IPS-18a (cell line): ENCODE measurements at regions not wholly inside any gene's neighbourhood (a gene's known extent, or its start where the extent isn't known, plus 50 kb on each side); places are given as distances from the start of the nearest gene placed in this dataset.

Experiments
- H3K27ac ChIP-seq: one replicate; pipeline ENCODE4 v1.5.1; 2013; ENCODE audit warnings: low read length
- H3K27me3 ChIP-seq: one replicate; pipeline ENCODE4 v1.6.1; 2013; ENCODE audit warnings: mild to moderate bottlenecking, low read length; ENCODE audit not compliant: control insufficient read depth, insufficient read depth
- H3K36me3 ChIP-seq: one replicate; pipeline ENCODE4 v1.6.1; 2013; ENCODE audit warnings: low read depth, low read length; ENCODE audit not compliant: control insufficient read depth
- H3K4me1 ChIP-seq: one replicate; pipeline ENCODE4 v1.6.1; 2013; ENCODE audit warnings: low read depth, low read length; ENCODE audit not compliant: control insufficient read depth
- H3K4me3 ChIP-seq: one replicate; pipeline ENCODE4 v1.5.1; 2013; ENCODE audit warnings: low read length
- H3K9ac ChIP-seq: one replicate; pipeline ENCODE4 v1.6.1; 2013; ENCODE audit warnings: mild to moderate bottlenecking, low read length, moderate library complexity
- H3K9me3 ChIP-seq: one replicate; pipeline ENCODE4 v1.6.1; 2013; ENCODE audit warnings: low read depth, low read length; ENCODE audit not compliant: control insufficient read depth

DNA sequence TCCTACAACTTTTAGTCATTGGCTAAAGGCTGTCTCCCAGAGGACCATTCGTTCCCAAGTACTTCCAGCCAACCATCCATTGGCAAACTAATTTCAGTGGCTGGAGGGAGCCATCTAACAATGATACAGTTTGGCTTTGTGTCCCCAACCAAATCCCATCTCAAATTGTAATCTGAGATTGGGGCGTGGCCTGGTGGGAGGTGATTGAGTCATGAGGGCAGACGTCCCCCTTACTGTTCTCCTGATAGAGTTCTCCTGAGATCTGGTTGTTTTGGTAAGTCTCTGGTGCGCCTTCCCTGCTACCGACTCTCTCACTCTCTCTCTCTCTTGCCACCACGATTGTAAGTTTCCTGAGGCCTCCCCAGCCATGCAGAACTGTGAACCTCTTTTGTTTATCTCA lies 99.7 kb upstream of the FUT8 start:
- Histone ChIP-seq H3K9ac (no peak overlapping the region), H3K36me3 (no peaks in the 10 kb centered on the region), H3K27ac (no peak overlapping the region), H3K9me3 (no peaks in the 10 kb centered on the region), H3K27me3 (no peaks in the 10 kb centered on the region), H3K4me1 (no peaks in the 10 kb centered on the region), H3K4me3 (no peak overlapping the region)

DNA sequence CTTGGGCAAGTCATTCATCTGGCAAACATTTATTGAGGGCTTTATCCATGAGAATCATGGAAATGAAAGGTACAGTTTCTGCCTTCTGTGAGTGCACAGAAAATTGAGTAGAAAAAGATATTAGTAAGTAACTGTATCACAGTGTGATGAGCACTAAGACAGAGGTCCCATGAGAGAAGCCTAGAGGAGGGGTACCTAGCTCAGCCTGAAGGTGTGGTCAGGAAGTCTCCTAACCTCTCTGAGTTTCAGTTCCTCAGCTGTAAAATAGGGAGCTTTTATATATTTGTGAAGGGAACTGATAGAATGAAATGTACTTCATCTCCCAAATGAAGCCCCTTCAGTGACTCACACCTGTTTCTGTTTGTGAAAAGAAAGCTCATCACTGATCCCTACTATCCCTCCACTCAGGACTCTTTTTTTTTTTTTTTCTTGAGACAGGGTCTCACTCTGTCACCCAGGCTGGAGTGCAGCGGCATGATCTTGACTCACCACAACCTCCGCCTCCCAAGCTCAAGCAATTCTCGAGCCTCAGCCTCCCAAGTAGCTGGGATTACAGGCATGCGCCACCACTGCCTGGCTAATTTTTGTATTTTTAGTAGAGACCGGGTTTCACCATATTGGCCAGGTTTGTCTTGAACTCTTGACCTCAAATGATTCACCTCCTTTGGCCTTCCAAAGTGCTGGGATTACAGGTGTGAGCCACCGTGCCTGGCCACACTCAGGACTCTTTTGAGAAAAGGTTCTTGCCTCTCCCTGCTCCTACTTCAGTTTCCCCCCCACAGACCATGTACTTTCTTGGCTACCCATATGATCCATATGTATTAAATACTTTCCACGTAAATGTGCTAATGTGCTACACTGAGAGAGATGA lies 93.7 kb upstream of the FUT8 start:
- Histone ChIP-seq H3K9me3 (no peaks in the 10 kb centered on the region), H3K9ac (no peak overlapping the region), H3K27ac (no peak overlapping the region), H3K4me1 (no peaks in the 10 kb centered on the region), H3K27me3 (no peaks in the 10 kb centered on the region), H3K4me3 (no peak overlapping the region), H3K36me3 (no peaks in the 10 kb centered on the region)

DNA sequence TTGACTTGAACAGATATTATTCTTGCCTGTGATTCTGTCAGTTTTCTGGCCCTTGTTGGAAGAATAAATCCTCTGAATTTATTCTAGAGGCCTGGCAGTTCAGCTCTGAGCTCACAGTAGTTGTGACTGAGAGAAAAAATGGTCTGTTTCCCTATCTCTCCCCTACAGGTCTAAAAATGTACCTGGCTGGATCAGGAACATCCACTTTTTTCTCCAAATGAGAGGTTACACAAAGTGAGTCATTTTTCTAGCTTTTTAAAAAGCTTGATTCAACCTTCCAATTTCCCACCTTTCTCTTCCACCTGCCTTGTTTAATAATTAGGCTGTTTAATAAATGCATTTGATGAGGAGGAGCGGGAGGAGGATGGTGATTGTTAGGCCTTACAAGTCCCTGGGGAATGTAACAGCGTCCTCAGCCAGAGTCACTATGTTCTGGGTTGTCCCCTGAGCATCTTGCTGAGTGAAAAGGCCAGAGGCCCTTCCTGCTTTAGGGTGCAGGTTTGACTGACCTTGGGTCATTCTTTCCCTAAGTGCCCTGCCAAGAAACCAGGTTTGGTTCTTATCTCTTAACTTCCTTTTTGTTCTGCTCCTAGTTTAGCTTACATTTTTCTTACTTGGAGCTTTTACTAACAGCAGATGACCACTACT lies 91.7 kb upstream of the FUT8 start:
- H3K27ac ChIP-seq, result no peak overlapping the region
- no peaks in the 10 kb centered on the region for H3K9me3 ChIP-seq
- no peaks in the 10 kb centered on the region for H3K4me1 ChIP-seq
- H3K27me3 ChIP-seq, result no peaks in the 10 kb centered on the region
- H3K36me3 ChIP-seq, result no peaks in the 10 kb centered on the region
- H3K4me3 ChIP-seq, result no peak overlapping the region
- no peak overlapping the region for H3K9ac ChIP-seq

DNA sequence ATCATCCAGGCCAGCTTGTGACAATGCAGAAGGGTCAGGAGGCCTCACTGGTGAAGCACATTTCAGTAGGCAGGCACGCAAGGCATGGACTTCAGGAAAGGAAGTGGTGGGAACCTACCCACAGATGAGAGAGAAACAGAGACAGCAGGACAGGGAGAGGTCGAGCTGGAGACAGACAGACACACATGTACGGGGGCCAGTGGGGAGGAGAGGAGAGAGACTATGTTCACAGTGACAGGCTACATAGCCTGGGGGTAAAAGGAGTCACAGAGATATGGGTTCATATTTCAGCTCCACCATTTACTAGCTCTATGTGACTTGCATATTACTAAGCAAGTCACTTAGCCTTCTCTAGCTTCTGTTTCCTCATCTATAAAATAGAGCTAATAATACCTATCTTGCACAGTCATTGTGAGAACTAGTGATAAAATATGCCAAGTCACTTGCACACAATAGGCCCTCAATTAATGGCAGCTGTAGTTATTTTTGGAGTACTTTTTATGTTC lies 91.1 kb upstream of the FUT8 start:
- H3K4me1 ChIP-seq, result no peaks in the 10 kb centered on the region
- H3K4me3 ChIP-seq, result no peak overlapping the region
- no peaks in the 10 kb centered on the region for H3K27me3 ChIP-seq
- no peaks in the 10 kb centered on the region for H3K36me3 ChIP-seq
- H3K9me3 ChIP-seq, result no peaks in the 10 kb centered on the region
- H3K27ac ChIP-seq, result no peak overlapping the region
- no peak overlapping the region for H3K9ac ChIP-seq

DNA sequence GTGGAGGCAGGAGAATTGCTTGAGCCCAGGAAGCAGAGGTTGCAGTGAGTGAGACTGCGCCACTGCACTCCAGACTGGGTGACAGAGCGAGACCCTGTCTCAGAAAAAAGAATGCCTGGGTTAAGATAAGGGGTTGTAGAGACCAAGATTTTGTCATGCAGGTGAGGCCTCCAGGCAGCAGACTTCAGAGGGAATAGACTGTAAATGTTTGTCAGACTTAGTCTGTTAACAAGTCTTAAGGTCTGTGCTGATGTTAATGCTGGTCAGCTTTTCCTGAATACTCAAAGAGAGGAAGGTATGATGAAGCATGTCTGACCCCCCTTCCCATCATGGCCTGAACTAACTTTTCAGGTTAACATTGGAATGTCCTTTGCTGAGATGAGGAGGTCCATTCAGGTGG lies 83.0 kb upstream of the FUT8 start:
- H3K27me3 ChIP-seq, result peaks cover 28% of the 10 kb centered on the region
- no peak overlapping the region for H3K9ac ChIP-seq
- H3K9me3 ChIP-seq, result no peaks in the 10 kb centered on the region
- peaks cover 11% of the 10 kb centered on the region for H3K4me1 ChIP-seq
- no peak overlapping the region for H3K4me3 ChIP-seq
- H3K27ac ChIP-seq, result no peak overlapping the region
- H3K36me3 ChIP-seq, result no peaks in the 10 kb centered on the region

DNA sequence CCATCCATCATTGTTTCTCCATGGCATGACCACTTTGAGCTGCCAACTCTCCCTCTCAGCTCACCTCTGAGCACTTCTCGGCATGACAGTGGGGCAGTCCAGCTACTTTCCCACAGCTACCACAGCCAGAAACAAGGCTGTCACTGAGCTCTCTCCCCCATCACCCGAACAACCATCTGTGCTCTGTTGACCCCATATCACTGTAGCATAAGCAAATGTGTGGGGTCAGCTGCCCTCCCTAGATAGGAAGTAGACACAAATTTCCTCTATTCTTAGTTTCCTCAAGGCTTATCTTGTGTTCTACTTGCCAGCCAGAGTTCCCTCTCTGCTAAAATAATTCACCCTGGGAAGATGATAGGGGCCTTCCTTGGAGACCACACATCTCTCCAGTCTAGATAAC lies 82.6 kb upstream of the FUT8 start:
- Histone ChIP-seq H3K27ac (no peak overlapping the region), H3K9ac (no peak overlapping the region), H3K9me3 (no peaks in the 10 kb centered on the region), H3K4me3 (no peak overlapping the region), H3K4me1 (peaks cover 15% of the 10 kb centered on the region), H3K36me3 (no peaks in the 10 kb centered on the region), H3K27me3 (peaks cover 31% of the 10 kb centered on the region)

DNA sequence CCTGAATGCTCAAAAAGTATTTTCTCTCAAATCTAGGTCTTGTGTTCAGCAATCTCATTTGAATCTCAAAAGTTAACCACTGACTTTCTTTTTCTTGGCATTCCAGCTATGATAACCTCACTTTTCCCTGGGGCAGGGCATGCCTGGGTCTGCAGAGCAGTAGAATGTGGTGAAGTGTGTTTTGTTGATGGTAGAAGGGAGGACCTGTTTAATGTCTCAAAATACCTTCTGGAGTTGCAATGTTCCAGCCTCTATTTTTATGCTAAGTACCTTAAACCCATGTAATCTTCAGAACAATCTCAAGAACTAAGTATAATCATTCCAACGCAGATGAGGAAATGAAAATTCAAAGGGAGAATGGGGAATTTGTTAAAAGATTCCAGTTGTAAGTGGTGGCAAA lies 82.1 kb upstream of the FUT8 start:
- Histone ChIP-seq H3K36me3 (no peaks in the 10 kb centered on the region), H3K27ac (no peak overlapping the region), H3K9ac (no peak overlapping the region), H3K4me1 (peaks cover 20% of the 10 kb centered on the region), H3K27me3 (peaks cover 36% of the 10 kb centered on the region), H3K4me3 (no peak overlapping the region), H3K9me3 (no peaks in the 10 kb centered on the region)

DNA sequence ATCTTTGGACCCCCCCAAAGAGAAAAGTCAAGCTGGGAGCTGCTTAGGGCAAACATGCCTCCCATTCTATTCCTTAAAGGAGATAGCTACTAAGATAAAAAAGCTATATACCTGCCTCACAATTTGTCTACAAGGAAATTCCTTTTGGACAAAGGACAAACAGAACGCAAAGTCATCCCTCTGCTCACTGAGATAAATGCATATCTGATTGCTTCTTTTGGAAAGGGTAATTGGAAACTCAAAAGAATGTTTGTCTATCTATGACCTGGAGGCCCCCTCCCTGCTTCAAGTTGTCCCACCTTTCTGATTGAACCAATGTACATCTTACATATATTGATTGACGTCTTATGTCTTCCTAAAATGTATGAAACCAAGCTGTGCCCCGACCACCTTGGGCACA lies 80.9 kb upstream of the FUT8 start:
- Histone ChIP-seq H3K36me3 (no peaks in the 10 kb centered on the region), H3K4me1 (peaks cover 23% of the 10 kb centered on the region), H3K27ac (no peak overlapping the region), H3K9ac (no peak overlapping the region), H3K9me3 (no peaks in the 10 kb centered on the region), H3K27me3 (peaks cover 48% of the 10 kb centered on the region), H3K4me3 (no peak overlapping the region)

DNA sequence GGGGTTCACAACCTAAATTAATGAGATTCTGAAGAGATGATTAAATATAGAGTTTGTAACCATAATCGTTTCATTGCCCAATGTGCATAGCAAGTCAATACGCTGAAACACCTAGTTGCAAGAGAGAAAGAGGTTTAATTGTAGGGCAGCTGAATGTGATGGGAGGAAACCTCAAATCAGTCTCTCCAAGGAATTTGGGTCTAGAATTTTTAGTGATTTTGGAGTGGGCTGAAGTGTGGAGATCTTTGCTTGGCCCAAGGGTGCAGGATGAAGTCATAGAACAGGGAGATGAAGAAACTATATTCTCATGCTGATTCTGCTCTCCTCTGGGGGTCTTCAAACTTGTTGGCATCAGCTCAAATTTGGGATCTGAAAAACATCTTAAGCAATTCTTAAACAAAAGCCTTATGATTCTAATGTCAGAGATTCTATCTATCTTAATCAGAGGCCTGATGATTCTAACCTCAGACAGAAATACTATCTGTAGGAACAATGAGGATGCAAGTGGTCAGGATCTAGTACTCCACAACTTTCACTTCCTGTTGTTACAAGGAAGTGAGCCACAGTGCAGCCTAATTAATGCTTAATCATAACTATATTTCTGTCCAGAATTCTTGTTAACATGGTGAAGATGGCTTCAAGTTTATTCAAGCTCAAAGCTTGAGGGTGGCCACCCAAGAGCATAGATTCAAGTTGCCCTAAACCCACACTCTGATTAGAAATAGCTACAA lies 80.2 kb upstream of the FUT8 start:
- Histone ChIP-seq H3K9me3 (no peaks in the 10 kb centered on the region), H3K27me3 (peaks cover 54% of the 10 kb centered on the region), H3K27ac (no peak overlapping the region), H3K4me3 (no peak overlapping the region), H3K36me3 (no peaks in the 10 kb centered on the region), H3K4me1 (peaks cover 23% of the 10 kb centered on the region), H3K9ac (no peak overlapping the region)

DNA sequence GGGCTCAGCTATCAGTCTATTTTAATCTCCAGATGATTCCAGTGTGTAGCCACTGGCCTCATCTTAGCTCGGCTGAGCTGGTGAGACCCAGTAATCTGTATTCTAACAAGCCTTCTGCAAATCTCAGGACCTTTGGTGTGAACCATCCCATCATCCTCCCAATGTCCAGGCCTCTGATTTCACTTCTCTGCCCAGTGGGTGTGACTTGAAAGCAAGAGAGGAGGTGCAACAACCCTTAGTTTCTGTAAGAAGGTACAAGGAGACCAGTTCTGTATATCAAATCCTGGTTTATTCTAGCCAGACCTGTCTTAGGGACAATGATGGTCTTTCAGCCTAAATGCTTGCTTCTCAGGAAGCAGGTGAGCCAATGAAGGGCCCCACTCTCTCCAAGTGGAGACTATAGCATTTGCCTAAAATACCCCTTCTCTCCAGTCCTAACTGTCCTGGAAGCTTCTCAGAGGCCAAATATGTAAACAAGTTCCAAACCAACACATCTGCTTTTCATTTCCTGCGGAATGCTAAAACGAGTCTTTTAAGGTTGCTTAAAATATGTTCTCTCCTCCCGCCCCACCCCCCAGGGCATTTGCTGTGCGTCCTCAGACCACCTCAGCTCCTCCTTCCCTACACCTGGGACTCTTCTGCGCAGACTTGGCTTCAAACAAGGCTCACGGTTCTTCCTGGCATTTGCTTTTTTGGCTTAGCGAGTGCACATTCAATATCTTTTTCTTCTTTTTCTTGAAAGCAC lies 78.4 kb upstream of the FUT8 start:
- no peaks in the 10 kb centered on the region for H3K36me3 ChIP-seq
- peaks cover 23% of the 10 kb centered on the region for H3K4me1 ChIP-seq
- peaks cover 62% of the 10 kb centered on the region for H3K27me3 ChIP-seq
- no peak overlapping the region for H3K9ac ChIP-seq
- H3K9me3 ChIP-seq, result no peaks in the 10 kb centered on the region
- H3K4me3 ChIP-seq, result peak overlapping the region; percentile 45
- H3K27ac ChIP-seq, result no peak overlapping the region
